Effector CD4-positive, alpha-beta T cell (primary cell): ENCODE measurements at regions not wholly inside any gene's neighbourhood (a gene's known extent, or its start where the extent isn't known, plus 50 kb on each side); places are given as distances from the start of the nearest gene placed in this dataset.
"Not testable (repeated sequence)": the region's sequence is repeated elsewhere in the genome, so short reads cannot be mapped to it uniquely, and the experiment has no call there.

Source experiments
- DNase-seq: peaks from one replicate; pipeline ENCODE4 v3.0.0-alpha.2; 2020

DNA sequence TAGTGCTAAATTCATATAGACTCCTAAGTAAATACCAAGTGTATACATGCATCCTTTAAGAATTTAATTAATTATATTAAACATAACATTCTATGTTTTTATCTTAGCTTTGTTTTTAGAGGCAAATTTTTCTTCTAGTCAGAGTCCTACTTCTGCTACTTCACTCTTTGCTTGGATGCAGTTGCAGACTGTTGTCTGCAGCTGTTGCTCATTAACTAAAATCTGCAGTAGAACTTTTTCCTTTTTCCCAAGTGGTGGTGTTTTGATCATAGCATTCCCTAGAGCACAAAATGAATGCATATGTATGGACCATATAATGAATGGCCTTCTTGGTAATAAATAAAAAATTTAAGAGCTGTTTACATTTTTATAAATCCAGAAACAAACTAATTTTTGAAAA, 198.3 kb downstream of the CASP12 start:
- DNase-seq = no peak

GRCh38 chr11:104695065-104695463, 203.2 kb downstream of the CASP12 start:
- DNase-seq = no peak

- no peak for DNase-seq
Observed at GRCh38 chr11:104694259-104695064, 203.8 kb downstream of the CASP12 start.

DNA sequence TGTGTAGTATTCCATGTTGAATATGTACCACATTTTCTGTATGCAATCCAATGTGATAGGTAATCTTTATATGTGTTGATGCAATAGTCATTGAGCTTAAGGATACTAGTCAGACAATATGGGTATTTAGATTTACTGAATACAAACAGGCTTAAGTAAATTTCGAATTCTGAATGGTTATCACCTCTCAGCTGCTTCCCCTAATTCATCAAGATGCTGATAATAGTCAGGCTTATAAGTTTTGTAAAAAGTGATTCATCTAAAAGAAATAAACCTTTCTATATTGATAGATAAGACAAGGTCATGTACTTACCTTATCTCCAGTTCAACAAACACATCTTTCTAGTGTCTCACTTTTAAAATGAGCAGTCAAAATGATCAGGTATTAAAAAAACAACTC, 205.5 kb downstream of the CASP12 start:
- no peak for DNase-seq

GRCh38 chr11:104691129-104691528, 207.1 kb downstream of the CASP12 start:
- DNase-seq = no peak

GRCh38 chr11:104690241-104690640, 208.0 kb downstream of the CASP12 start:
- no peak for DNase-seq

DNA sequence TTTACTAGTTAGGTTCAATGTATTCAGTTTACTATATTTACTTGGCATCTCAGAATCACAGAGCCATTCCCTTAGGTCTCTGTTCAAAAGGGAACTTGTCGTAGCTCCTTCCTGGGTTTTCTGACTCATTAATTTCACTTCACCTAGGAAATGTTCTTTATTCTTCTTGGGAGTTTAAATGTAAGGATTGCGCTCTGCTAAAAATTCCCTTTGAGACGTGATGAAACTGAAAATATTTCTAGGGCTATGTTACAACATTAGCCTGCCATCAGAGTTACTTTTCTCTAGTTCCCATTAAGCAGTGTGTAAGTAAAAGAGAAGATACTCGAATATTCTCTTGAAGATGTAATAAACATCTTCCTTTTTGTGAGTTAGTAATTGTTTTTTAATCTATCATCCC, 209.5 kb downstream of the CASP12 start:
- no peak for DNase-seq

- DNase-seq = no peak
Observed at GRCh38 chr11:104682206-104682605, 216.1 kb downstream of the CASP12 start.

DNA sequence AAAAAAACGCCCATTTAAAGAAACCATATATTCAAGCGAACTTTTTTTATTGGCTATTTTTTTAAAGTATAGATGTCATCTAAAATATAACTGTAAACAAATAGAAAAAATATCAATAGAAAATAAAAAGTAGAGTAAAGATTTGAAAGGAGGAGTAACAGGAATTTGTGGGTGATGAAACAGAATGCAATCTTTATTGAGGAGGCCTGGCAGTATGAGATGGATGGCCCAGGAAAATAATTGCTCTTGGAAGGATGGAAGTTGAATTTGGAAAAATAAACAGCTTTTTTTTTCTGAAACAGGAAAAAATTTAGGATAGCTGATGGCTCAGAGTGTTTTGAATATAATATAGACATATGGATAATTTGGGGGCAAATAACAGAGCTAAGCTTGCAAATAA, 219.0 kb downstream of the CASP12 start:
- no peak for DNase-seq

DNA sequence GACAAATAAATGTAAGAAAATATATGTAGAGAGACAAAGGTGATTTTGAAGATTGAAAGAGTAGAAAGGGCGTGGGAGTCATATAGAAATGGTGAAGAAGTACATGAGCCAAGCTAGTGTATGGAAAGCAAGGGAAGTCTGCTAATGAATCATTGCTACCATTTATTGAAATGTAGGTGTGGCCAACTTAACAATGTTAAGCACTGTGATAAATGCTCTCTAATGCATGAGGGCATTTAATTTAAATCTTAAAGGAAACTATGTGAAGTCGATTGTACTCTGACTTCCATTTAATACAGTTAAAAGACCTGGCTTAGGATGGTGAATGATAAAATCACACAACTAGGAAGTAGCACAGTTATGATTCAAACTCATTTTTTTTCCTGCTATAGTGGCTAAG, 219.9 kb downstream of the CASP12 start:
- no peak for DNase-seq

GRCh38 chr11:104677069-104677468, 221.2 kb downstream of the CASP12 start:
- DNase-seq = not testable (repeated sequence)

DNA sequence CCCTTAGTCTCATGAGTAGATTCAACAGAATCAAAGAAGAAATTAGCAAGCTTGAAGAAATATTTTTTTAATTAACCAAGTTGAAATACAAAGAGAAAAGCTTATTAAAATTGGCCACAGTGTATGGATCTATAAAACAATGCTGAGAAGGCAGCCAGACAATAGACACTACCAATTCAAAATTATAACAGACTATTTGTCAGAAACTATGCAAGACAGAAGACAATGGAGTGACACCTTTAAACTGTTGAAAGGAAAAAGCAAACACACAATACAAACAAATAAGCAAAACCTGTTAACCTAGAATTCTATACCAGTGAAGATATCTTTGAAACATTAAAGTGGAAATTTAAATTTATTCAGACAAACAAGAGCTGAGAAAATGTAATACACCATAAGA, 225.4 kb downstream of the CASP12 start:
- DNase-seq = no peak

DNA sequence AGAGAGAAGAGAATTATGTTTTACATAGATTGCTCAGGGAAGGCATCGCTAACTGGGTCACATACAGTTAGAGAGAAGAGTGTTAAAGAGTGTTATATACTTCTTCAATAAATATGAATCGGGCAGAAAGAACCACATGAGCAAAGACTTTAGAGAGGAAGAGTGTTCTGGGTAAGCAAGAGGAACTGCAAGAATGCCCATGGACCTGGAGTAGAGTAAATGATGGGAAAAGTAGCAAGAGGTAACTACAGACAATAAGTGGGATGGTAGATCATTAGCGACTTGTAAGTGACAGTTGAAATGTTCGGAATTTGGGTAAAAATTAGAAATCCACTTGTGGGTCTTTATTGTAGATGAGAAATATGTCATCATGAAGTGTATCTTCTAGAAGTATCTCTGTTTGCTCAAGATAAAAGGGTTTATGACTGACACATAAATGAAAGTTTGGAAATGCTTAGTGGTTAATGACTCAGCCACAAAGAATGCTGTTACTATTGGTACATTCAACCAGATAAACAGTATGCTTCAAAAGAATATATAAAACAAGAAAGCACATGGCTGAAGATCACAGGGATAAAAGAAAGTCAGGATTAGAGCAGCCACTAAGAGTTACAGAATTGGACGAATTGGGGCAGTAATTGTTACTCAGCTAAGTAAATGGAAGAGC, 229.3 kb downstream of the CASP12 start:
- no peak for DNase-seq

- no peak for DNase-seq
Observed at GRCh38 chr11:104666624-104667023, 231.6 kb downstream of the CASP12 start.

DNA sequence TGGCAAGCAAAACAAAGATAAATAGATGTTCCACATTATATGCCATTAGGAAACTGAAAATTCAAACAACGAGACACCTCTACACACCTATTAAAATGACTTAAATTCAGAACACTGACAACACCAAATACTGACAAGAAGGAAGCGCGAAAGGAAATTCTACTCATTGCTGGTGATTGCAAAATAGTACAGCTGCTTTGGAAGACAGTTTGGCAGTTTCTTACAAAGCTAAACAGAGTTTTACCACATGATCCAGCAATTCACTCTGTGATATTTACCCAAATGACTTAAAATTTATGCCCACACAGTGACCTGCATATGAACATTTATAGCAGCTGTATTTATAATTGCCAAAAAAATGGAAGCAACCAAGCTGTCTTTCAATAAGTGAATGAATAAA, 232.6 kb downstream of the CASP12 start:
- DNase-seq = no peak

- no peak for DNase-seq
Observed at GRCh38 chr11:104663190-104664140, 234.8 kb downstream of the CASP12 start.

DNA sequence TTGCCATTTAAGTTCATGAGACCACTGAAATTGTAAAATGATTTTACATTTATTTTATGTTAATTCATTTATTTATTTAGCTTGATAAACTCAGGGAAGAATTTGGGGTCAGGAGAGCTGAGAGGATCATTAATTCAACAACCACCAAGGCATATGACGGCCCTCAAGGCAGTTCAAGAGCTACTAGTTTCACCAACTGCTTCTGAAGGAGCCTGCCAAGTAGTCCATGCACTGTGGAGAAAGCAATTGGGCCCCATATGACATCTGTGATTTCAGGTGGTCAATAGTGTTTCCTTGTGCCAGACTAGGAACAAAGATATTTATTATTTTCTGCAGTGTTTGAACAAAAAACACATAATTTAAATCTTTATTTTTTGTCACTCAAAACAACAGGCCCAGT, 236.4 kb downstream of the CASP12 start:
- no peak for DNase-seq

GRCh38 chr11:104661471-104661870, 236.8 kb downstream of the CASP12 start:
- DNase-seq = no peak

- DNase-seq = no peak
Observed at GRCh38 chr11:104658177-104658576, 240.1 kb downstream of the CASP12 start.

- DNase-seq = no peak
Observed at GRCh38 chr11:104657083-104657482, 241.2 kb downstream of the CASP12 start.

DNA sequence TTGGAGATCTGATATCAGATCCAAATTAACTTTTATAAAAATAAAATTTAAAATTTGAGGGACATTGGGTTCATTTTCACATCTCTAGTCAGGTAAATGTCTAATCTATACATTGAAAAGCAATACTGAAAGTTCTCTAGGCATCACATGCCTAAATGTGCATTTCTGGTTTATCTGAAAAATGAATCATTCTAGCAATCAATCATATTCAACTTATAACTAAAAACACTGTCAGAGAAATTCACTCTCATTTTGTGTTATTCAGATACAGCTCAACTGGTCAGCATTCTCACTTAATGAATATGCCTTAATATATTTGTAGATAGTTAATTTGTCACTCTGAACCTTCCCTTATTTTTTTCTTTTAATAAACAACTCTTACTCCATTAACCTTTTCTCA, 243.2 kb downstream of the CASP12 start:
- DNase-seq = no peak

DNA sequence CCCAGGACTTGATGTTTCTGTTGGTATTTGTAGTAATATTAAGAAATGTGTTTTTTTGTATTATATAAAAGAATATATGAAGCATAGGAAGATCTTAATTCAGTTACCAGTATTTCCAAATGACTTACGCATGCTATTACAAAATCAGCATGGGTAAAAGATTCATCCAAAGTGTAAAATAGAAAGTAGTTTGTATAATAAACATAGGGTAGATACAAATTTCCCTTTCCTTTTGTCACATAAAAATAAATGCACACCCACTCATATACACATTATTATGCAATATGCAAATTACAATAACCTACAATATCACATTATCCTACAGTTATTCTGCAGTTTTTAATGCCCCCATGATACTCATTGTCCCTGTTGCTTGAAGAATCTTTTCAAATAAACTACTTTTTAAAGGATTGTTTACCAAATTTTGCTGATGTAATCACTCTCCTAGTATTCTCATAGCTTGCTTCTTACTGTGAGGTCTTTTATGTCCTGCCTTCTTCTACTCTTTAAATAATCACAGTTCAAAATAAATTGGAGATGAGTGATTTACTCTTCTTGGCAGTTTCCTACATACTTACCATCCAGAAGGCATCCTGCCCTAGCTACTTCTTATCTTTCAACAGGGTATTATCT, 244.0 kb downstream of the CASP12 start:
- DNase-seq = no peak

DNA sequence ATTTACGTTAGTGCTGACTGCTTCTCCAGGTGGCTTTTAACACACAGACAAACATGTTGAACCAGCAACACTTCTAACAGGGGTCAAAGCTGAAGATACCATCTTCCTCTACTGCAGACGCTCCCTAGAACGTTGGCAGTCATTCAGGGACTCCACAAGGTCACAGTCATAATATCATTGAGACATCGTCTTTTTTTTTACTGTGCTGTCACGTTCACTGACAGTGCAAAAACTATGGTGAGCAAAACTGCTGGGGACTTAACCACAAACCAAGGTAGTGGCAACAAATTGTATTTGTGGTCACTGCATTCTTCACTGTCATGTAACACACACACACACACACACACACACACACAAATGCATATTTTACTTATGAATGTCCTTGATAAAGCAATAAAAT, 244.9 kb downstream of the CASP12 start:
- no peak for DNase-seq
